ENCODE measurements at regions not wholly inside any gene's neighbourhood (a gene's known extent, or its start where the extent isn't known, plus 50 kb on each side); places are given as distances from the start of the nearest gene placed in this dataset.

DNA sequence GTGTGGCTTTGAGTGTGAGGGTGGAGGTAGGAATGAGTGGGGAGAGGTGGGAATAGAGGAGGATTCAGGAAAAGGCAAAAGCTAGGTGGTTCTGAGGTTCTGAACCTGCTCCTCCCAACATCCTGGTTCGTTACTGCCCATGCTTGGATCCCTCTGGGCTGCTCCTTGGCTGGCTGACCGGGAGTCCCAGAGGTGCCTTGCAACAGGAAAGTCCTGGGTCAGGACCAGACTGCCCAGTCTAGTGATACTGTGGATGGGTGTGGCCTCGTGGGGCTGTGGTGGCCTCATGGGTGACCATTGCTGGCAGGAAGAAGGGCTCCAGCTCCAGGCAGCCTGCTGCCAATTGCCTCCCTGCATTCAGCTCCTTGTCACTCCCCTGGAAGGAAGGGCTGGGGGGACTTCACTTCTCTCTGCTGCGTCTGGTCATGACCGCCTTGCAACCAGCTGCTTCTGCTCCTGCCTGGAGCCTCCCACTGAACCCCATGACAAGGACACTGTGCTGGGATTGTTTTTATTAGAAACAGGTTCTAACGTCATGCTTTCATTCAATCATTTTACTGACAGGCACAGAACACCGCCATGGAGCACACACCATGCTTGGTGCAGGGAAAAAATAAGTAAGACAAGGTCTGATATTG is 61.5 kb upstream of the UBL3 start:
- ChIA-PET CTCF (interaction anchor here (1.8 to 1.9 kb wide), 2 partner anchors 12 to 221 kb away, joined by 6 to 9 read pairs; no protein-coding TSS in a partner anchor), POLR2A (interaction anchor here (1.1 kb wide), 1 partner anchor 12 kb away, joined by 3 read pairs; no protein-coding TSS in a partner anchor)
- intact Hi-C loops (cut with micrococcal nuclease), result no loop called here
- Mint-ChIP-seq H3K4me3 (no peak overlapping the region), H3K9me3 (no peaks in the 10 kb centered on the region), H3K4me1 (ENCODE audit: low read depth) (peaks cover 16% of the 10 kb centered on the region), H3K27ac (no peak overlapping the region), H3K36me3 (no peaks in the 10 kb centered on the region), H3K27me3 (no peaks in the 10 kb centered on the region)
- DNase-seq, result no peak

DNA sequence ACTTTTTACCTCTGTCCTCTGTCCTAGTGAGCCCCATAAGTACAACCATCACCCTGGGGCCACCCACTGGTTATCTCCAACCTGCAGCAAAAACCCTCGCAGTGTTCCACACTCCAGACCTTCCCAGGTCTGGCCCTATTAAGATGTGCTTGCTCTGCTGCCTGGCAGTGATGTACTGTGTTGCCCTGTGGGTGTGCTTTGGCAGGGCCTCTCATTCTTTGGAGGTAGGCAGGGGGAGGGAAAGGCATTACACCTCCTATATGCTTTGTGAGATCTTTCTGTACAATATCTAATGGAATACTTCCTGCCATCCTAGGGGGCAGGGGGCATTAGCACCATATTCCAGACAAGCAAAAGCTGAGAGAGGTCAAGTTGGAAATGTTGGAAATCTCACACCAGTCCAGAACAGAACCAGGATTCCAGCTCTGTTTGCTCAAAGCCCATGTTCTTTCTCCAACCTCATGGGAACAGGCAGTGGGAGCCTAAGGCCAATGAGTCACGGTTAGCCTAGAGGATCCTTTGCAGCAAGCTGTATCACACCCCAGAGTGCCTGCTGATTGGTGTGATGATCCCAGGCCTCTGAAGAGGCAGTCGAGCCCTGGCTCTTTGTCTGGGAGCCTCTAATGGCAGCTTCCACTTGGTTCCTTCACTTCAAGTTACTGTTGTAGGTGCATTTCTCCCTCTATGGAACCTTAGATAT is 59.7 kb upstream of the UBL3 start:
- ChIA-PET CTCF (interaction anchor here (0.5 kb wide), 1 partner anchor 117 kb away, joined by 8 read pairs; no protein-coding TSS in a partner anchor), POLR2A (no interaction called here)
- H3K36me3 Mint-ChIP-seq, result no peaks in the 10 kb centered on the region
- H3K4me3 Mint-ChIP-seq, result no peak overlapping the region
- H3K9me3 Mint-ChIP-seq, result no peaks in the 10 kb centered on the region
- no peak overlapping the region for H3K27ac Mint-ChIP-seq
- DNase-seq, result no peak
- H3K27me3 Mint-ChIP-seq, result no peaks in the 10 kb centered on the region
- peaks cover 20% of the 10 kb centered on the region for H3K4me1 Mint-ChIP-seq (ENCODE audit: low read depth)
- intact Hi-C loops (cut with micrococcal nuclease), result no loop called here

DNA sequence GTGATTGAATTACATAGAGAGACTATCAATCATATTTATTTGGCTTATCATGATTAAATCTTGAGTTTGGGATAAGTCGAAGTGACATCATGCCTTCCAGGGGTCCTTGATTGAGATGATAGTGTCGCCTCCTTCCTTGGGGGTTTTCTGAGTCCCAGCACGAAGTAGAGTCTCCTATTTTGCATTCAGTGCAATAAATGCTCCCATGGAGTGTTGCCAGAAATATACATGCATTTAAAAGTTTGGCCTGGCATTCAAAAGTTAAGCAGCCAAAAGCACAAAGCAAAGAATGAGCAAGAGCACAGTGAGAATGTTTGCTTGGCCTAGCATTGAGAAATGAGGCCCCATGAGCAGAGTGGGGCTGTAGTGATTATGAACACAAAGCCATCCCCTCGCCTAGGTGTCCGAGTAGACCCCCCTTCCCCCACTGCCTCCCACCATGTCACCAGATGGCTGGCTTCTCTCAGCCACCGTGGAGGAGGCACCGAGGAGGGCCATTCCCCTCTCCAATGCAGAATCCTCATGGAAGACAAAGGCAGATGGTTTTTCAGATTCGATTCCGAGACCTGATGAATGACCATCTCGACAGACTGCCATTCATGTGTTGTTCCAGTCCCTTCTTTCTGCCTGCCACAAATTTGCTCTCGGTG is 58.8 kb upstream of the UBL3 start:
- no peak overlapping the region for H3K4me3 Mint-ChIP-seq
- ChIA-PET POLR2A (no interaction called here), CTCF (no interaction called here)
- intact Hi-C loops (cut with micrococcal nuclease), result no loop called here
- H3K27ac Mint-ChIP-seq, result no peak overlapping the region
- DNase-seq, result no peak
- H3K36me3 Mint-ChIP-seq, result no peaks in the 10 kb centered on the region
- no peaks in the 10 kb centered on the region for H3K27me3 Mint-ChIP-seq
- H3K9me3 Mint-ChIP-seq, result no peaks in the 10 kb centered on the region
- H3K4me1 Mint-ChIP-seq (ENCODE audit: low read depth), result peaks cover 20% of the 10 kb centered on the region

DNA sequence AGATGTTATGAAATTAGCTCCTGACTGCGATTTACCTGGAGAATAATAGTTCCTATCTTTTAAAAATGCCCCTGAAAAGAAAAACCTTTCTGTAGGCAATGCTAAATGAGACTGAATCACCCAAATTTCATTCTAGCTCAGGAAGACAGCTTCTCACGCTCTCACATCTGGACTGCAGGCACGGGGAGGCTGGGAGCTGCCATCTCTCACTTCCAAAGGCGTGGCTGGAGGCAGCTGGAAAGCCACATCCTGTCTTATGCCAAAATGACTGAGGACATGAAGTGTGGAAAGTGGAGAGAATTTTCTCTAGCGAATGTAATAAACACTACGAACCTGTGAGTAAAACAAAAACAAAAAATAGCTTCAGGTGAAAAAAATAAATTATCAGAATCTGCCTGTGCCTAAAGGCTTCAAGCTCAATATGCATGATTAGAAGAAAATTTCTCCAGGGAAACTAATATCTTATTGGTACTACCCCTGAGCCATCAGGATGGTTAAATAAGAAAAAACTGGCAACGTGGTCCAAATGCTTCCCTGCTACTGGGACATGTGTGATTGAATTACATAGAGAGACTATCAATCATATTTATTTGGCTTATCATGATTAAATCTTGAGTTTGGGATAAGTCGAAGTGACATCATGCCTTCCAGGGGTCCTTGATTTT is 58.1 kb upstream of the UBL3 start:
- no peaks in the 10 kb centered on the region for H3K9me3 Mint-ChIP-seq
- no peak for DNase-seq
- no peaks in the 10 kb centered on the region for H3K27me3 Mint-ChIP-seq
- peaks cover 20% of the 10 kb centered on the region for H3K4me1 Mint-ChIP-seq (ENCODE audit: low read depth)
- no peaks in the 10 kb centered on the region for H3K36me3 Mint-ChIP-seq
- H3K4me3 Mint-ChIP-seq, result no peak overlapping the region
- POLR2A ChIA-PET, result interaction anchor here (1.8 kb wide), 1 partner anchor 27 kb away, joined by 5 read pairs; no protein-coding TSS in a partner anchor
- intact Hi-C loops (cut with micrococcal nuclease), result no loop called here
- CTCF ChIA-PET, result interaction anchor here (0.8 to 1.1 kb wide), 3 partner anchors 13 to 137 kb away, joined by 3 to 6 read pairs (median 4); no protein-coding TSS in a partner anchor
- H3K27ac Mint-ChIP-seq, result no peak overlapping the region

DNA sequence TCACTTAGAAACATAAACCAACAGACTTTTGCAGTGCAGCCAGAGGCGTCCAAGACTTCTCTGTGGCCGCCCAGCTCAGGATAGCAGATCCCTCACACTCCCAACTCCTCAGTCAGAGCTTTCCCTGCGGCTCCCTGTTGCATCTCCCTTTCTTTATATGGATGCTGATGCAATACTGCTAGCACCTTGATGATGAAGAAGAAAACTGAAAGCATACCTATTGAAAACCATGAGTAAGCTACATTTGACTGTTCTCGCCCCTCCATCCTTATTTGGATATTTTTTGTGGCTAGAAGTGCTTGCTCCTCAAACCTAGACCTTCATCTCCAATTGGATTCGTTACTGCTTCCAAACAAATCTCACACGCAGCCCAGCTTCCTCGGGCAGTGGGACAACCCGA is 57.3 kb upstream of the UBL3 start:
- CTCF ChIA-PET, result interaction anchor here (0.8 to 1.1 kb wide), 4 partner anchors 14 to 136 kb away, joined by 3 to 6 read pairs (median 4); no protein-coding TSS in a partner anchor
- H3K9me3 Mint-ChIP-seq, result no peaks in the 10 kb centered on the region
- no peak overlapping the region for H3K4me3 Mint-ChIP-seq
- H3K4me1 Mint-ChIP-seq (ENCODE audit: low read depth), result peaks cover 25% of the 10 kb centered on the region
- H3K27me3 Mint-ChIP-seq, result no peaks in the 10 kb centered on the region
- H3K36me3 Mint-ChIP-seq, result no peaks in the 10 kb centered on the region
- intact Hi-C loops (cut with micrococcal nuclease), result loop anchor here (2.0 kb wide), 1 partner anchor 15 kb away; no protein-coding TSS in a partner anchor
- H3K27ac Mint-ChIP-seq, result no peak overlapping the region
- no peak for DNase-seq
- POLR2A ChIA-PET, result interaction anchor here (1.8 kb wide), 1 partner anchor 28 kb away, joined by 5 read pairs; no protein-coding TSS in a partner anchor

DNA sequence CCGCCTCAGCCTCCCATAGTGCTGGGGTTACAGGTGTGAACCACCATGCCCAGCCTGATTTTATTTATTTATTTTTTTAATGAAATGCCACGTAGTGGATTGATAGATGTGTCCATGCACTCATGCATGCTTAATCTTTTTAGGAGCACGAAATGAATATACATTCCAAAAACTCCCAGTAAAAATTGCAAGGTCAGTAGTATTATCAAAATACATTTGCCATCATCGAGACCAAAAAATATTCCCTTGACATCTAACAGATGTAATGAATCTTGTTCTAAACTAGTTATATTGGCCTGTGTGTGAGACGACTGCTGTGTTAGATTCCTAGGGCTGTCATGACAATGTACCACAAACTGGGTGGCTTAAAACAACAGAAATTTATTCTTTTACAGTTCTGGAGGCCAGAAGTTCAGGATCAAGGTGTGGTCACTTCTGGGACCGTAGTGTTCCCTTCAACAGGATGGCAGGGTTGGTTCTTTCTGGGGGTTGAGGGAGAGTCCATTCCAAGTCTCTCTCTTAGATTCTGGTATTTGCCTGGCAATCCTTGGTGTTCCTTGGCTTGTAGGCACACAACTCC is 56.1 kb upstream of the UBL3 start:
- no peaks in the 10 kb centered on the region for H3K27me3 Mint-ChIP-seq
- no peak overlapping the region for H3K4me3 Mint-ChIP-seq
- H3K36me3 Mint-ChIP-seq, result no peaks in the 10 kb centered on the region
- no peak overlapping the region for H3K27ac Mint-ChIP-seq
- intact Hi-C loops (cut with micrococcal nuclease), result loop anchor here (2.0 kb wide), 1 partner anchor 16 kb away; no protein-coding TSS in a partner anchor
- H3K4me1 Mint-ChIP-seq (ENCODE audit: low read depth), result peaks cover 36% of the 10 kb centered on the region
- no peak for DNase-seq
- no peaks in the 10 kb centered on the region for H3K9me3 Mint-ChIP-seq
- CTCF ChIA-PET, result no interaction called here
- POLR2A ChIA-PET, result no interaction called here

DNA sequence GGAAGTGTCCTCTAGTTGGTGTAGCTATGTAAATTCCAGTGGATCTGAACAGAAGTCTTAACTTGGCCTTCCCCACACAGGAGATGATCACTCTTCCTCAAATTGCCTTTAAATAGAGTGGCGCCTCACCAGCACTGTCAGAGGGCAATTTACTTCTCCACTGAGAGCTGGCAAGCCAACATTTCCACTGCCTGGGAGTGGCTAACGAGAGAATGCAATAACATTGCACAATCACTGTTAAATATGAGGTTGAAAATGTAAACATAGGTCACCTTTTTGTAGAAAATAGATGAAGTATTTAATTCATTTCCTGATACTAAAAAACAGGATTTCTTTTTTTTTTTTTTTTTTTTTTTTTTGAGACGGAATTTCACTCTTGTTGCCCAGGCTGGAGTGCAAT is 55.4 kb upstream of the UBL3 start:
- no peaks in the 10 kb centered on the region for H3K27me3 Mint-ChIP-seq
- DNase-seq, result no peak
- H3K27ac Mint-ChIP-seq, result no peak overlapping the region
- H3K9me3 Mint-ChIP-seq, result no peaks in the 10 kb centered on the region
- intact Hi-C loops (cut with micrococcal nuclease), result loop anchor here (2.0 kb wide), 1 partner anchor 17 kb away; no protein-coding TSS in a partner anchor
- POLR2A ChIA-PET, result no interaction called here
- H3K4me1 Mint-ChIP-seq (ENCODE audit: low read depth), result peaks cover 37% of the 10 kb centered on the region
- H3K4me3 Mint-ChIP-seq, result no peak overlapping the region
- no peaks in the 10 kb centered on the region for H3K36me3 Mint-ChIP-seq
- CTCF ChIA-PET, result interaction anchor here (0.6 kb wide), 1 partner anchor 16 kb away, joined by 3 read pairs; no protein-coding TSS in a partner anchor

DNA sequence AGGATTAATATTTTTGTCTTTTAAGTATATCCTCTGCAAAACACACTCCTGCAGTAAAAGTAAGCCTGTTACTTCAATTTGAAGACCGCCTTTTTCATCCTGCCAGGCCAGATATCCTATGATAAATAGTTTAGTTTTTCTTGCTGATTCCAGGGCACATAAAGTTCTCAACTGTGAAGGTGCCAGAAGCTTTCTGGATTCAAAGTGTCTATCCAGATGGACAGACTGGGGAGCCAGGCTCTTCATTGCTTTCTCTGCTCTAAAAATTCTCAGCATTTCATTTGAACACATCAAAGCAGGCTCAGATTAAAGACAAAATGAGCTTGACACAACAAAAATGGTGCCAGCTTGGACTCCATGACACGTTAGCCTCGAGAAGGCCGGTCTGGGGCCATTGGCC is 53.6 kb upstream of the UBL3 start:
- Mint-ChIP-seq H3K36me3 (no peaks in the 10 kb centered on the region), H3K4me1 (ENCODE audit: low read depth) (peaks cover 37% of the 10 kb centered on the region), H3K27ac (no peak overlapping the region), H3K4me3 (no peak overlapping the region), H3K9me3 (no peaks in the 10 kb centered on the region), H3K27me3 (no peaks in the 10 kb centered on the region)
- intact Hi-C loops (cut with micrococcal nuclease), result loop anchor here (5.0 kb wide), 1 partner anchor 52 kb away; the partner anchor contains the start of gene UBL3
- ChIA-PET POLR2A (no interaction called here), CTCF (no interaction called here)
- DNase-seq, result no peak

DNA sequence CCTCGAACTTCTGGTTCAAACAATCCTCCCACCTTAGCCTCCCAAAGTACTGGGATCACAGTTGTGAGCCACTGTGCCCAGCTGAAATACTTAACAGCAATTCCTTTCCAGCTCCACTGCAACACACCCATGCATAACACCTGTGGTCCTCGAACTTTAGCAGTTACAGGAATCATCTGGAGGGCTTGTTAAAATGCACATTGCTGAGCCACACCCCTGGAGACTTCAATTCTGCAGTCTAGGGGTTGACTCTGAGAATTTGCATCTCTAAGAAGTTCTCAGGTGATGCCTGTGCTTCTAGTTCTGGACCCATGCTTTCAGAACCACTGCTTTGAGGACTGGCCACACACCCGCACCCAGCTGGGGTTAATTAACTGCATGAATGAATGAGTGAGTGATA is 53.1 kb upstream of the UBL3 start:
- ChIA-PET POLR2A (no interaction called here), CTCF (interaction anchor here (1.7 to 2.0 kb wide), 2 partner anchors 20 to 133 kb away, joined by 7 to 10 read pairs; no protein-coding TSS in a partner anchor)
- Mint-ChIP-seq H3K4me1 (ENCODE audit: low read depth) (peaks cover 37% of the 10 kb centered on the region), H3K9me3 (no peaks in the 10 kb centered on the region), H3K4me3 (no peak overlapping the region), H3K36me3 (no peaks in the 10 kb centered on the region), H3K27me3 (no peaks in the 10 kb centered on the region), H3K27ac (no peak overlapping the region)
- intact Hi-C loops (cut with micrococcal nuclease), result loop anchor here (5.0 kb wide), 1 partner anchor 51 kb away; the partner anchor contains the start of gene UBL3
- no peak for DNase-seq

DNA sequence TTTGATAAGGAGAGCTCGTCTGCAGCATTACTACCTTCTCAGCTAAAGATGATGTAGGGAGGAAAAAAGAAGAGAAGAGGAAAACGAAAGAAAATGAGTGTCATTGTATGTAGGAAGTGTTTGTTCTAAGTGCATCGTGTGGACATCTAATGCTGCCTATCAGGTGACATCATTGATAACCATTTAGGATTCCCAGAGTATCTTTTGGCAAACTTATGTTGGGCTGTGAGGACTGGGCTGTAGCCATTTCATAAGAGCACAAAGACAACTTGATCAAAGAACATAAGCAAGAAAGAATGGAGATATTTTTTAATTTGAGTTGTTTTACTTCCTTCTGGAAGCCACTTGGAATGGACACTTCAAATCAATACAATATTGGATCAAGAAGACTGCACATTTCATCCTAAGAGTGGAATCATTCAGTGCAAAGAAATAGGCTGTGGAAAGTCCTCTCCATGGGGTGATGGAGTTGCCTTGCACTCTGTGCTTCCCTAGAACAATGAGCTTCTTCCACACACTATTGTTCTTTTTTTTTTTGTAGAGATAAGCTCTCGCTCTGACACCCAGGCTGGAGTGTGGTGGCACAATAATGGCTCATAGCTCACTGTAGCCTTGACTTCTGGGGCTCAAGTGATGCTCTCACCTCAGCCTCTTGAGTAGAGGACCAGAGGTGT is 52.4 kb upstream of the UBL3 start:
- H3K4me3 Mint-ChIP-seq, result peak overlapping the region; percentile 68
- no peaks in the 10 kb centered on the region for H3K36me3 Mint-ChIP-seq
- H3K27me3 Mint-ChIP-seq, result no peaks in the 10 kb centered on the region
- H3K27ac Mint-ChIP-seq, result no peak overlapping the region
- no peaks in the 10 kb centered on the region for H3K9me3 Mint-ChIP-seq
- no peak for DNase-seq
- H3K4me1 Mint-ChIP-seq (ENCODE audit: low read depth), result peaks cover 29% of the 10 kb centered on the region
- intact Hi-C loops (cut with micrococcal nuclease), result loop anchor here (5.0 kb wide), 1 partner anchor 50 kb away; the partner anchor contains the start of gene UBL3
- POLR2A ChIA-PET, result interaction anchor here (1.8 kb wide), 1 partner anchor 53 kb away, joined by 4 read pairs; the partner anchor contains the start of gene UBL3
- CTCF ChIA-PET, result interaction anchor here (1.7 to 2.0 kb wide), 3 partner anchors 21 to 132 kb away, joined by 7 to 10 read pairs (median 7); no protein-coding TSS in a partner anchor
